WTC11 (cell line): ENCODE measurements at regions not wholly inside any gene's neighbourhood (a gene's known extent, or its start where the extent isn't known, plus 50 kb on each side); places are given as distances from the start of the nearest gene placed in this dataset.

ENCODE experiments used
- ATAC-seq: fragments of 200-7000 bp; cut with Tn5 transposase; 2 replicates; pipeline ENCODE4 v1.10.0; 2021; ENCODE audit warnings: mild to moderate bottlenecking, moderate library complexity
- CTCF ChIA-PET: fragments of 300-600 bp; sonication (Branson Sonifier 250); formaldehyde crosslinking; loops from one replicate; lab custom pipeline; 2021; ENCODE audit warnings: antibody characterized with exemption; lab: Charles Lee
- POLR2A ChIA-PET: fragments of 350-600 bp; sonication (Branson Sonifier 250); formaldehyde crosslinking; loops from one replicate; lab custom pipeline; 2021; ENCODE audit warnings: antibody characterized with exemption; lab: Charles Lee
- DNase-seq: peaks from one replicate; pipeline ENCODE4 v3.0.0; 2021; ENCODE audit warnings: low spot score
- H3K27ac Mint-ChIP-seq: 2 replicates; pipeline ENCODE4 v1.8.0; 2021; ENCODE audit warnings: mixed read lengths
- H3K27me3 Mint-ChIP-seq: 2 replicates; pipeline ENCODE4 v1.8.0; 2021; ENCODE audit warnings: low read depth, mild to moderate bottlenecking, moderate library complexity, mixed read lengths
- H3K36me3 Mint-ChIP-seq: 2 replicates; pipeline ENCODE4 v1.8.0; 2021; ENCODE audit warnings: mixed read lengths
- H3K4me1 Mint-ChIP-seq: 2 replicates; pipeline ENCODE4 v1.8.0; 2022; ENCODE audit warnings: mixed read lengths
- H3K4me3 Mint-ChIP-seq: 2 replicates; pipeline ENCODE4 v1.8.0; 2021; ENCODE audit warnings: mild to moderate bottlenecking, moderate library complexity, mixed read lengths
- H3K9me3 Mint-ChIP-seq: 2 replicates; pipeline ENCODE4 v1.8.0; 2021; ENCODE audit warnings: mixed read lengths
- AR ChIP-seq: fragments of 250-450 bp; sonication (Bioruptor Pico); IDR thresholded peaks from 2 replicates; pipeline ENCODE4 v1.9.0; 2021; ENCODE audit warnings: mild to moderate bottlenecking
- CDX4 ChIP-seq: fragments of 250-450 bp; sonication (Bioruptor Pico); IDR thresholded peaks from 2 replicates; pipeline ENCODE4 v1.9.0; 2021; ENCODE audit warnings: moderate library complexity, mild to moderate bottlenecking, inconsistent platforms, borderline replicate concordance
- CREB1 ChIP-seq: sonication (generic); formaldehyde crosslinking; IDR thresholded peaks from 2 replicates; pipeline ENCODE4 v1.8.0; 2023; ENCODE audit warnings: mild to moderate bottlenecking, missing genetic modification reagents
- E2F1 ChIP-seq: sonication (generic); formaldehyde crosslinking; IDR thresholded peaks from 2 replicates; pipeline ENCODE4 v1.8.0; 2022; ENCODE audit warnings: mild to moderate bottlenecking, missing genetic modification reagents
- ESRRA ChIP-seq: sonication (generic); formaldehyde crosslinking; IDR thresholded peaks from 2 replicates; pipeline ENCODE4 v1.8.1; 2022; ENCODE audit warnings: mild to moderate bottlenecking, missing genetic modification reagents, borderline replicate concordance
- HMGXB4 ChIP-seq: sonication (generic); formaldehyde crosslinking; IDR thresholded peaks from 2 replicates; pipeline ENCODE4 v1.8.1; 2023; ENCODE audit warnings: mild to moderate bottlenecking, moderate library complexity, missing genetic modification reagents
- STAT6 ChIP-seq: sonication (generic); formaldehyde crosslinking; conservative IDR thresholded peaks from 2 replicates; pipeline ENCODE4 v1.8.1; 2023; ENCODE audit warnings: mild to moderate bottlenecking, low read depth, missing genetic modification reagents, moderate library complexity
- ZBTB21 ChIP-seq: sonication (generic); formaldehyde crosslinking; IDR thresholded peaks from 2 replicates; pipeline ENCODE4 v1.8.1; 2023; ENCODE audit warnings: mild to moderate bottlenecking, missing genetic modification reagents, borderline replicate concordance
- ZNF138 ChIP-seq: sonication (generic); formaldehyde crosslinking; conservative IDR thresholded peaks from 2 replicates; pipeline ENCODE4 v1.8.1; 2022; ENCODE audit warnings: mild to moderate bottlenecking, moderate library complexity, missing genetic modification reagents
- ZNF232 ChIP-seq: sonication (generic); formaldehyde crosslinking; IDR thresholded peaks from 2 replicates; pipeline ENCODE4 v1.8.0; 2022; ENCODE audit warnings: mild to moderate bottlenecking, missing genetic modification reagents
- ZNF281 ChIP-seq: sonication (generic); formaldehyde crosslinking; IDR thresholded peaks from 2 replicates; pipeline ENCODE4 v1.8.0; 2023; ENCODE audit warnings: mild to moderate bottlenecking, missing genetic modification reagents
- ZNF532 ChIP-seq: fragments of 250-450 bp; sonication (Bioruptor Pico); IDR thresholded peaks from 2 replicates; pipeline ENCODE4 v1.9.0; 2021; ENCODE audit warnings: mild to moderate bottlenecking, borderline replicate concordance

DNA sequence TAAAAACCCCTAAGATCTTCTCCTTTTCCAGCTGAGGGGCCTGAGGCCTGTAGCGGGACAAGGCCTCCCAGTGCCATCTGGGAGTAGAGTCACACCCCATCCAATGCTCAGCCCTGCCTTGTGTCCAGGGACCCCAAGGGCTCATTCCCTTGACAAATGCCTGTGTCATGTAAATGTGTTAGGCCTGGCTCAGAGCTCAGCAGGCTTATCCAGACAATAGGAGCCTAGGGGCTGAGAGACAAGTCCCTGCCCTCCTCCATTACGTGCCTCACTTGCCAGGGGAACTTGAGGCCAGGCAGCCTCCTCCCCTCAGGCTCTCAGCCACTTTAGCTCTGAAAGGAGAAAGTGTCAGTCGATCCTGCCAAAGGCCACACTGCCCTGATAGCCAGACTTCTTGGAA, 166.8 kb upstream of the MAMLD1 start:
- CTCF ChIA-PET = interaction anchor here (1.1 kb wide), 1 partner anchor 165 kb away, joined by 3 read pairs; no protein-coding TSS in a partner anchor
- POLR2A ChIA-PET = no interaction called here
- DNase-seq = no peak
- Mint-ChIP-seq H3K4me3 (no peak overlapping the region), H3K4me1 (peaks cover 3% of the 10 kb centered on the region; the same call in 1 of the 2 replicates), H3K36me3 (no peaks in the 10 kb centered on the region), H3K9me3 (no peaks in the 10 kb centered on the region), H3K27ac (no peak overlapping the region), H3K27me3 (no peaks in the 10 kb centered on the region)
- ATAC-seq = peak; percentile 89
- no peak for TF ChIP-seq E2F1 (CRISPR knock-in tag)
- no peak for TF ChIP-seq ZNF138 (CRISPR knock-in tag)
- TF ChIP-seq ESRRA (CRISPR knock-in tag) = no peak
- no peak for TF ChIP-seq STAT6 (CRISPR knock-in tag)
- no peak for TF ChIP-seq ZBTB21 (CRISPR knock-in tag)
- no peak for TF ChIP-seq ZNF281 (CRISPR knock-in tag)

DNA sequence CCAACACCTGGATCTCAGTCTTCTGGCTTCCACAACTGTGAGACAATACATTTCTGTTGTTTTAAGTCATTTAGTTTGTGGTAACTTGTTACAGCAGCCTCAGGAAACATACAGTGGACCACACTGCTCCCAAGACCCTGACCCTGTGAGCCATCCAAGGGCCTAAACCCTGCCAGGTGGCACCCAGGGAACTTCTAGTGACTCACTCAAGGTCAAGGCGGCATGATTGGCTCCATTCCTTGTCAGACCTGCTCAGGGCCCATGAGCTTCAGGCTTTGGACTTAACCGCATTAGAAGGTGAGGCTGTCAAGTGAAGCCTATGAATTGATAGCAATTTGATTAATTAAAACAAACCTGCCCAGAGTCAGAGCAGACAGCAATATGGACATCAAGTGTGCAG, 165.7 kb upstream of the MAMLD1 start:
- Mint-ChIP-seq H3K9me3 (no peaks in the 10 kb centered on the region), H3K27me3 (no peaks in the 10 kb centered on the region), H3K4me1 (peaks cover 3% of the 10 kb centered on the region; the same call in 1 of the 2 replicates), H3K4me3 (no peak overlapping the region), H3K27ac (no peak overlapping the region), H3K36me3 (no peaks in the 10 kb centered on the region)
- DNase-seq (no peak), ATAC-seq (no peak)
- no peak for TF ChIP-seq ZNF532 (CRISPR knock-in tag)
- TF ChIP-seq ZNF232 = no peak
- no peak for TF ChIP-seq CREB1 (CRISPR knock-in tag)
- no peak for TF ChIP-seq HMGXB4
- TF ChIP-seq ESRRA (CRISPR knock-in tag) = no peak
- TF ChIP-seq AR (CRISPR knock-in tag) = no peak
- no peak for TF ChIP-seq CDX4 (CRISPR knock-in tag)
- ChIA-PET POLR2A (no interaction called here), CTCF (interaction anchor here (1.1 kb wide), 1 partner anchor 164 kb away, joined by 3 read pairs; no protein-coding TSS in a partner anchor)
